HG03378 (cell line): ENCODE measurements at regions not wholly inside any gene's neighbourhood (a gene's known extent, or its start where the extent isn't known, plus 50 kb on each side); places are given as distances from the start of the nearest gene placed in this dataset.

Source experiments
- ATAC-seq: cut with Tn5 transposase; IDR thresholded peaks from one replicate; pipeline ENCODE4 v1.9.1; 2021; ENCODE audit warnings: mild to moderate bottlenecking, moderate library complexity; ENCODE audit not compliant: unreplicated experiment

GRCh38 chr10:130997267-130998045 lies 314.1 kb downstream of the TCERG1L start:
- no peak for ATAC-seq

- no peak for ATAC-seq
Measured at GRCh38 chr10:130998046-130998435, 313.5 kb downstream of the TCERG1L start.

DNA sequence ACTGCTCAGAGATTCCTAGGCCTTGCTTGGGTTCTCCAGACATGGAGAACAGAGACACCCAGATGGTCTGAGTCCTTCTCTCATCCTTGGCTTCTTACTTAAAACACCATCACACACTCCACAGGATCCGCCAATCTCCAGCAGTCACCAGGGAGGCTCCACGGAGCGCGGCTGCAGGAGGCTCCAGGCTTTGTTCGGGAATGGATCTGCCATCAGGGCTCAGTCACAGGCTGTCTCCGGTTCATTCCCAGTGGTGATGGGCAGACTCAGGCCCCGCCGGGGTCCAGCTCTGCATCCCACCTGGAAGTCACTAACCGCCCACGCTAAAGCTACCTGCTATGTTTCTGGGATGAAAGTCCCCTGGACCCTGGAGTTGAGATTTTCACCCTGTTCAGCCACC lies 312.9 kb downstream of the TCERG1L start:
- no peak for ATAC-seq

GRCh38 chr10:130999376-131000202 lies 311.9 kb downstream of the TCERG1L start:
- no peak for ATAC-seq

DNA sequence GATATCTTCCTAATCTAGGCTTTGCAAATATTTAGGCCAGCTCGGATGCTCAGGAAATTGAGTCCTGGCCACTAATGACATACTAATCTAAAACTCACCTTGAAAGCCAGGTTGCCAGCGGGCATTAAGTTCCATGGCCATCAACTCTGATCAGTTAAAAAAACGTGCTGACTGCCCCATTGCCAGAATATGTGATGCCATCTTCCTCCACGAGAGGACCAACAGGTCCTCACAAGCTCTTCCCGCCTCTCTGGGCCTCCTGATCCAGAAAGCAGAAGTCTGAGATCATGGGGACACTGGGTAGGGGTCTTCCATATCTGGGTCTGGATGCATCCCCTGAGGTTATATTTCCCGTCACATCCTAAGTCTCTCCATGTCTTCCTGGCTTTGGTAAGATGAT lies 311.3 kb downstream of the TCERG1L start:
- ATAC-seq, result no peak

DNA sequence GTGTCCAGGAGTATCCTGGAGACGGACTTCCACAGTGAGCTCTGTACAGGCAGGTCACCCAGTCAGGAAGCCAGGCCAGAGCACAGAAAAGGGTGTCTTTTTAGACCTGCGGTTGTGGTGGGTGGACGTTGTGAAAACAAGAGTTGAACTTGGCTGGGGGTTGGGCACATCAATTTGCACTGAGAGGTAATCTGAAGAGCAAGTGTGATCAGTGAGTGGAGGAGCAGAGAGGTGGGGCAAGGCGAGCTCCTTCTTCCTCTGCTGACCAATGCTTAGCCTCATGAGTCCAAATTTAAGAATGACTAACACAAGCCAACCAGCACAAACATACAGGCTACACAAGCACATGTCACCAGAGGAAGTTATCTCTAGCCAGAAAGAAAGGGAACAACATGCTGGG lies 310.8 kb downstream of the TCERG1L start:
- ATAC-seq, result no peak

DNA sequence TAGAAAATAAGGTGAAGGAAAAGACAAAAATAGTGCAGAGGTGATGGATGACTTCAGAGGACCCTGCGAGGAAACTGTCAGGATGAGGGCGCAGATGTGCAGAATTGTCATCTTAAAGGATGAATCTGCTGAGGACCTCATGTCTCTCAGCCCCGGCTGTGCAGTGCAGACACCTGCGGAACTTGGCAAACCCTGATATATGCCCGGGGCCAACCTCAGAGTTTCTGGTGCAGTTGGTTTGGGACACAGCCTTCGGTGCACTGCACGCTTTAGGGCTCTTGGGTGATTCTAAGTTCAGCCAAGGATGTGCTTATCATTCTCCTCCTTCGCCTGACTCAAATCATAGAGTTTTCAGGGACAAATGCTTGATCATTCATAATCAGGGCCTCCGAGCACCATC lies 310.1 kb downstream of the TCERG1L start:
- no peak for ATAC-seq

GRCh38 chr10:131002031-131002861 lies 309.3 kb downstream of the TCERG1L start:
- ATAC-seq, result no peak

DNA sequence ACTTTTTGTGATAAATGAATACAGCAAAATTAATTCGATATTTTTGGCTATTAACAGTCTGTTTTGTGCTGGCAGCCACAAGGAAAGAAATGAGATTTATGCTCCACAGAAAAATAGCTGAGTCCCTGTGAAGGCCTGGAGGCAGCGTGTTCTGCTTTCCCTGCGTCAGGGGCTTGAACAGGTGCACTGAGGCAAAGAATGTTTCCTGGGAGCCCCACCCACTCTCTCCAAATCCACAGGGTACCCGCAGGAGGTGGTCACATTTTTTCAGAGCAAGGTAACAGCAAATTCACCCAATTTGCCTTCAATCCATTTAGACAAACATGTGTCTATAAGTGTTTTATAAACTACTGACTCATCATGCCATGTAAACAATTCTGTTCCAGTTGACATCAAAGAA lies 308.1 kb downstream of the TCERG1L start:
- ATAC-seq, result no peak

- ATAC-seq, result no peak
Measured at GRCh38 chr10:131004276-131004675, 307.2 kb downstream of the TCERG1L start.

DNA sequence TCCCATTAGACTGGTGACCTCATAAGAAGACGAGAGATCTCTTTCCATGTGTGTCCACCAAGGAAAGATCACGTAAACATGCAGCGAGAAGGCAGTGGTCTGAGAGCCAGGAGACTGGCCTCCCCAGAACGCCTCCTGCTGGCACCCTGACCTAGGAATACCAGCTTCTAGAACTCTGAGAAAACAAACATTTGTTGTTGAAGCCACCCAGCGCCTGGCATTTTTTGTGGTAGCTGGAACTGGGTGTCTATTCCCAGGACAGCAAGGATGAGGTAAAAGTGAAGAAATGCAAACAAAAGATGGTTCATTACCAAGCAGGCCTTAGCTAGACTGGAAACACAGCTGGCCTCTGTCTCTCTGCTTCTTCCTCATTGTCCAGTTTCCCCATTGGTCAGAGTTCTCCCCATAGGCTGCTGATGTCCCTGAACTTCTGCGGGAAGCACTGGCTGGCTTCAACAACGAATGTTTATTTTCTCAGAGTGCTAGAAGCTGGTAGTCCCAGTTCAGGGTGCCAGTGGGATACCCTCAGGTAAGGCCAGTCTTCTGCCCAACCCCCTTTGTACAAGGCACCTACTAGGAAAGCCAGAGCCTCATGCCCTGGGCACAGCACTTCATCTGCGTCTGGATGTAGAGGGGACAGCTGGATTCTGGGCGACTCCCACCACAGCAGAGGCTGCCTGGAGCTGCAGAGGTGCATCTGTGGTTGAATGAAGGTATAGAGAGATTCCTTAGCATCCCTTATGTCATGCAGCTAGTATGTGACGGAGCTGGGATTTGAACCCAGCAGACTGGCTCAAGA lies 304.9 kb downstream of the TCERG1L start:
- no peak for ATAC-seq

DNA sequence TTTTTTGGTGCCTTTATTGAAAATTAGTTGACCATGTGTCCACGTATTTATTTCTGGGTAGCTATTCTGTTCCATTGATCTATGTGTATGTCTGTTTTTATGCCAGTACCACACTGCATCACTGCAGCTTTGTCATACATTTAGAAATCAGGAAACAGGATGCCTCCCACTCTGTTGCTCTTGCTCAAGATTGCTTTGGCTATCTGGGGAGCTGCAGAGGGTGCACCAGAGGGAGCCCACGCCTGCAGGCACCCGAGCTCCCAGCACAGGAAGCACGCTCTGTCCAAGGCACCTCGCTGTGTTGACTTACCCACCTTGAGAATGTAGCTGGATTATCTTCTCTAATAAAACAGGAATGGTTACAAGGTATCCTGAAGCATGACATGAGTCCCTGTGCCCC lies 301.7 kb downstream of the TCERG1L start:
- no peak for ATAC-seq

DNA sequence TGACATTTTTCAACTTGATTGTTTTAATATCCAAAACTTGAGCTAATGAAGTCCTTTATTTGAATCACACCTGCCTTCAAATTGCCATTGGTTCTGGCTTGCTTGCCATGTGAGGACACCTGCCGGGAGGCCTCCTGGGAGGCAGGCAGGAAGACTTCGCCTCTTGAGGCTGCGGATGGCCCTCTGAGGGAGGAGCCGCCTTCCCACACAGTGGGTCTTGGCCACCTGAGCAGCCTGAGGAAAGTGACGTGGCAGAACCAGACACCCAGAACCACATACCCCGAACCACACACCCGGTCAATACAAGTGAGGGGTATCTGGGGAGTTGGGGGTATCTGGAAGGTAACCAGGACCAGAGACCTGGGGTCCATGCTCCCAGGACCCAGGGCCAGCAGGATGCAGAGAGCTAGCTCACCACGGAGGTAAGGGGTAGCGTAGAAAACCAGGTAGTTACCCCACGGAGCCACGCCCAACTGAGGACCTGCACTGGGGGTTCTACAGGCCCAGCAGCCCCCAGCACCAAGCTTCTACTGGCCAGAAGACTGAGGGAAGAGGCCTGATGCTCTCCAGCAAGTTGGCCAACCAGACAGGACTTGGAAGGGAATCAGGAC lies 300.5 kb downstream of the TCERG1L start:
- no peak for ATAC-seq

DNA sequence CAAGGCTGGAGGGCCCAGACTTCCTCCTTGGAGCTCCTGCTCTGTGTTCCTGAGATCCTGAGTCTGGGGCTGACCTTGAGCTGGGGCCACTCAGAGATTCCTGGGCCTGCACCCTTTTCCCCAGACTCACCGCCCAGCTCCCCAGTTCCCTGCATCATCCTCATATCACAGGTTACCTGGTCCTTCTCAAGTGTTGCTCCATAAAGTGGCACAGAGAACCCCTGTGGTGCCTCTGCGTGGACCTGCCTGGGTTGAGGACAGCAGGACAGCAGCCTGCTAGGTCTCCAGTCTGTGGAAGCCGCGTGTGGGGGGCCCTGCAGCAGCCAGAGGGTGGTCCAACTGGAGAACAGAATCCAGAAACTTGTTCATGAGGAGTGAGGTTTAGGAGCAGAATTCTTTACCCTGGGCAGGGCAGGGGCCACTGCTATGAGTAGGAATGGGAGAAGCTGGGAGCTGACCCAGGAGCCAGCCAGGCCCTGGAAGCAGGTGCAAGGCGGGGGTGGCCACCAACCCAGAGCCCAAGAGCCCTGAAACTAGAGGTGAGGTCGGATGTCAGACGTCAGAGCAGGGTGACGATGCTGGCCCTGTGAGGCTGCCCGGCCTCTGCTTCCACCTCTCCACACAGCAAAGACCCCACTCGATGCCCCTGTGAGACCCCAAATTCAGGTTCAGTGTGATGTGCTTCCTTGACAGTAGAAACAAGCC lies 299.4 kb downstream of the TCERG1L start:
- no peak for ATAC-seq

- no peak for ATAC-seq
Measured at GRCh38 chr10:131012641-131012985, 298.9 kb downstream of the TCERG1L start.

DNA sequence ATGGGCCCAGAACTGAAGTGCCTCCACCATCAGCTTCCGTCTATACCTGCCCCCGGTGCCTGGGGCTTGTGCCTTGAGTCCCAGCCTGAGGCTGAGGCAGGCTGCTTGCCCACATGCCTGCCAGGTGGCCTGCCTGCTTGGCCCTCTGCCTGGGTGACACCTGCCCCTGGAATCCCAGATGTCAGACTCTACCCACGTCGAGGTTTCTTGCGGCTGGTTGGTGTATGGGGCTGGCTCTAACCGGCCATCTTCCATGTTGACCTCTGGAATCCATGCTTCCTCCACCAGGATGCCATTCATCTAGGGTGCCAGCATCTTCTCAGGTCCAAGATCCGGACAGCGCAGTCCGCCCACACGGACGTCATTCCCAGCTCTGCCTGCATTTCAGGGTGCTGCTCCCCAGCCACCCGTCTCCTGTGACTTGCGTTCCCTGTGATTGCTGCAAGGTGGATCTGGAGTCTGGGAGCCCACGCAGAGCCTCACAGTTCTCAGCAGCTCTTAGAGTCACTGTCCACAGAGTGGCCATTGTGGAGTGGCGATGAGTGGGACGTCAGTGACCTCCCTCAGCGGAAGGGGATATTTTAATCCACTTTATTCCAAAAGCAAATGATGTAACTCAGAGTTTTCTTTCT lies 298.1 kb downstream of the TCERG1L start:
- ATAC-seq, result no peak

DNA sequence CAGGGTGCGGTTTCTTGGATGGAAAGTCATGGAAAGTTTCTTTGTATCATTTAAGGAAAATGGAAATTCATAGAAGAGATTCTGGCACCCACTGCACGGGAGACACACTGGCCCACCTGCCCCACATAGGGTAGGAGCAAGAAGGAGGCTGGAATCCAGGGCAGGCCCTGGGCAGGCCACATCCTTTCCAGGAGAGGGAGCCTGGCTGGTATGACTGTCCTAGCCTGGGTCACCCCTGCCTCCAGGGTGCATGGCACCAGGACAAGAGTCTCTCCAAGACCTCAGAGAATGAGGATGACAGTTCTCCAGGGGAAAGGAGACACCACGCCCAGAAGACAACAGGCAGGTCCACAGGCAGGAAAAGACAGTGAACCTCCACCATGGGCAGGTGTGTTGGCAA lies 297.2 kb downstream of the TCERG1L start:
- ATAC-seq, result no peak

GRCh38 chr10:131015271-131015670 lies 296.2 kb downstream of the TCERG1L start:
- ATAC-seq, result no peak

DNA sequence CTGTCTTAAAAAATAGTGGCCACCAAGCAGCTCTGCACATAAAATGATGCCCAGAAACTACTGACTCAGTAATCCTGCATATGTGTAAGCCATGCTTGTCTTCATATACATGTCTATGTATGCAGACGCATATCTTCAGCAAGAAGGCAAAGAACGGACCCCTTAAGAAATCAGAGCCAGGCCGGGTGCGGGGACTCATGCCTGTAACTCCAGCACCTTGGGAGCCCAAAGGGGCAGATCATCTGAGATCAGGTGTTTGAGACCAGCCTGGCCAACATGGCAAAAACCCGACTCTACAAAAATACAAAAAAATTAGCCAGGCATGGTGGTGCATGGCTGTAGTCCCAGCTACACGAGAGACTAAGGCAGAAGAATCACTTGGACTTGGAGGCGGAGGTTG lies 295.0 kb downstream of the TCERG1L start:
- ATAC-seq, result no peak
